ENCODE measurements at regions not wholly inside any gene's neighbourhood (a gene's known extent, or its start where the extent isn't known, plus 50 kb on each side); places are given as distances from the start of the nearest gene placed in this dataset.

DNA sequence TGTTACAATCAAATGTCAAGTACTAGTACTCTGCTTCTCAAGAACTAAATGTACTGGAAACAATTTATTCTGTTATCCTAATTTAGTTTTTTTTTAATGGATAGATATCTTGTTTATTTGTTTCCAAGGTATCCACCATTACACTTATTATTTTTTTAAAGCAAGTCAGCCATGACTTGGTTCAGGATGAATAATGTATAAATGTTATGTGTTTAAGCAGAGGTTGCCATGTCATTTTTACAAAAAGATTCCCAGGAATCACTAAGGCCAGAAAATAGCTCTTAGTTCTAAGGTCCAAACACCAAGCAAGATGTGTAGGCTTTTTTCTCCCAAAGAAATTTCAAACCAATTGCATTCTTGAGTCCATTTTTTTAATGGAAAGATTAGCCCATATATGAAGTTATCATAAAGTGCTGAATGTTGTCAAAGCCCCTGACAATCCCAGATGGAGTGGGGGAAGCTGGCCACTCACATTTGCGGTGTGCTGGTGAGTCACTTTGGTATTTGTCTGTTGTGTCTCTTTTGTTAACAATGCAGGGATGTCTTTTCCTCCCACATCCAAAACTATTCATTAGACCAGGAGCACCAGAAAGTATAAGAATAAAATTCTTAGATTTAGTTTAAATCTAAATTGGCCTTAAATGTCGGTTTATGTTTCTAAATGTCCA lies 158.9 kb downstream of the COL6A3 start:
- TF ChIP-seq SETDB1 (IDR thresholded peaks at IDR 0.05; ENCODE audit: low read length) (no peak), FOXP4 (CRISPR knock-in tag; IDR thresholded peaks at IDR 0.05; ENCODE audit: borderline replicate concordance) (no peak), ZNF75A (CRISPR knock-in tag; IDR thresholded peaks at IDR 0.05) (no peak), HDAC2 (IDR thresholded peaks at IDR 0.05) (no peak), PHF8 (IDR thresholded peaks at IDR 0.05; ENCODE audit: borderline replicate concordance, low read length) (no peak), EZH2 (IDR thresholded peaks at IDR 0.05; ENCODE audit: borderline replicate concordance, low read depth, low read length) (no peak), CREM (IDR thresholded peaks at IDR 0.05; ENCODE audit: low read depth) (no peak), PML (IDR thresholded peaks at IDR 0.05; ENCODE audit: low read length) (no peak), USF1 (CRISPR knock-in tag; IDR thresholded peaks at IDR 0.05) (no peak), JUND (IDR thresholded peaks at IDR 0.05; ENCODE audit: borderline replicate concordance, low read depth, low read length) (no peak), JUND (tag; IDR thresholded peaks at IDR 0.05; ENCODE audit: borderline replicate concordance, low read depth, low read length) (no peak), ZNF780A (CRISPR knock-in tag; IDR thresholded peaks at IDR 0.05) (no peak), USF2 (CRISPR knock-in tag; IDR thresholded peaks at IDR 0.05) (no peak)
- TF ChIP-seq, protein P1, sequence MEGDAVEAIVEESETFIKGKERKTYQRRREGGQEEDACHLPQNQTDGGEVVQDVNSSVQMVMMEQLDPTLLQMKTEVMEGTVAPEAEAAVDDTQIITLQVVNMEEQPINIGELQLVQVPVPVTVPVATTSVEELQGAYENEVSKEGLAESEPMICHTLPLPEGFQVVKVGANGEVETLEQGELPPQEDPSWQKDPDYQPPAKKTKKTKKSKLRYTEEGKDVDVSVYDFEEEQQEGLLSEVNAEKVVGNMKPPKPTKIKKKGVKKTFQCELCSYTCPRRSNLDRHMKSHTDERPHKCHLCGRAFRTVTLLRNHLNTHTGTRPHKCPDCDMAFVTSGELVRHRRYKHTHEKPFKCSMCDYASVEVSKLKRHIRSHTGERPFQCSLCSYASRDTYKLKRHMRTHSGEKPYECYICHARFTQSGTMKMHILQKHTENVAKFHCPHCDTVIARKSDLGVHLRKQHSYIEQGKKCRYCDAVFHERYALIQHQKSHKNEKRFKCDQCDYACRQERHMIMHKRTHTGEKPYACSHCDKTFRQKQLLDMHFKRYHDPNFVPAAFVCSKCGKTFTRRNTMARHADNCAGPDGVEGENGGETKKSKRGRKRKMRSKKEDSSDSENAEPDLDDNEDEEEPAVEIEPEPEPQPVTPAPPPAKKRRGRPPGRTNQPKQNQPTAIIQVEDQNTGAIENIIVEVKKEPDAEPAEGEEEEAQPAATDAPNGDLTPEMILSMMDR (IDR thresholded peaks at IDR 0.05 in 2 of 3, conservative IDR thresholded peaks at IDR 0.05 in 1 of 3; ENCODE audit: insufficient read depth in 2 of 3, low read depth in 1 of 3, low read length in 3 of 3), result no peak
- TF ChIP-seq, protein P2, sequence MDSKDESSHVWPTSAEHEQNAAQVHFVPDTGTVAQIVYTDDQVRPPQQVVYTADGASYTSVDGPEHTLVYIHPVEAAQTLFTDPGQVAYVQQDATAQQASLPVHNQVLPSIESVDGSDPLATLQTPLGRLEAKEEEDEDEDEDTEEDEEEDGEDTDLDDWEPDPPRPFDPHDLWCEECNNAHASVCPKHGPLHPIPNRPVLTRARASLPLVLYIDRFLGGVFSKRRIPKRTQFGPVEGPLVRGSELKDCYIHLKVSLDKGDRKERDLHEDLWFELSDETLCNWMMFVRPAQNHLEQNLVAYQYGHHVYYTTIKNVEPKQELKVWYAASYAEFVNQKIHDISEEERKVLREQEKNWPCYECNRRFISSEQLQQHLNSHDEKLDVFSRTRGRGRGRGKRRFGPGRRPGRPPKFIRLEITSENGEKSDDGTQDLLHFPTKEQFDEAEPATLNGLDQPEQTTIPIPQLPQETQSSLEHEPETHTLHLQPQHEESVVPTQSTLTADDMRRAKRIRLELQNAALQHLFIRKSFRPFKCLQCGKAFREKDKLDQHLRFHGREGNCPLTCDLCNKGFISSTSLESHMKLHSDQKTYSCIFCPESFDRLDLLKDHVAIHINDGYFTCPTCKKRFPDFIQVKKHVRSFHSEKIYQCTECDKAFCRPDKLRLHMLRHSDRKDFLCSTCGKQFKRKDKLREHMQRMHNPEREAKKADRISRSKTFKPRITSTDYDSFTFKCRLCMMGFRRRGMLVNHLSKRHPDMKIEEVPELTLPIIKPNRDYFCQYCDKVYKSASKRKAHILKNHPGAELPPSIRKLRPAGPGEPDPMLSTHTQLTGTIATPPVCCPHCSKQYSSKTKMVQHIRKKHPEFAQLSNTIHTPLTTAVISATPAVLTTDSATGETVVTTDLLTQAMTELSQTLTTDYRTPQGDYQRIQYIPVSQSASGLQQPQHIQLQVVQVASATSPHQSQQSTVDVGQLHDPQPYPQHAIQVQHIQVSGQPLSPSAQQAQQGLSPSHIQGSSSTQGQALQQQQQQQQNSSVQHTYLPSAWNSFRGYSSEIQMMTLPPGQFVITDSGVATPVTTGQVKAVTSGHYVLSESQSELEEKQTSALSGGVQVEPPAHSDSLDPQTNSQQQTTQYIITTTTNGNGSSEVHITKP (IDR thresholded peaks at IDR 0.05; ENCODE audit: partially characterized antibody), result no peak
